ENCODE measurements at regions not wholly inside any gene's neighbourhood (a gene's known extent, or its start where the extent isn't known, plus 50 kb on each side); places are given as distances from the start of the nearest gene placed in this dataset.

DNA sequence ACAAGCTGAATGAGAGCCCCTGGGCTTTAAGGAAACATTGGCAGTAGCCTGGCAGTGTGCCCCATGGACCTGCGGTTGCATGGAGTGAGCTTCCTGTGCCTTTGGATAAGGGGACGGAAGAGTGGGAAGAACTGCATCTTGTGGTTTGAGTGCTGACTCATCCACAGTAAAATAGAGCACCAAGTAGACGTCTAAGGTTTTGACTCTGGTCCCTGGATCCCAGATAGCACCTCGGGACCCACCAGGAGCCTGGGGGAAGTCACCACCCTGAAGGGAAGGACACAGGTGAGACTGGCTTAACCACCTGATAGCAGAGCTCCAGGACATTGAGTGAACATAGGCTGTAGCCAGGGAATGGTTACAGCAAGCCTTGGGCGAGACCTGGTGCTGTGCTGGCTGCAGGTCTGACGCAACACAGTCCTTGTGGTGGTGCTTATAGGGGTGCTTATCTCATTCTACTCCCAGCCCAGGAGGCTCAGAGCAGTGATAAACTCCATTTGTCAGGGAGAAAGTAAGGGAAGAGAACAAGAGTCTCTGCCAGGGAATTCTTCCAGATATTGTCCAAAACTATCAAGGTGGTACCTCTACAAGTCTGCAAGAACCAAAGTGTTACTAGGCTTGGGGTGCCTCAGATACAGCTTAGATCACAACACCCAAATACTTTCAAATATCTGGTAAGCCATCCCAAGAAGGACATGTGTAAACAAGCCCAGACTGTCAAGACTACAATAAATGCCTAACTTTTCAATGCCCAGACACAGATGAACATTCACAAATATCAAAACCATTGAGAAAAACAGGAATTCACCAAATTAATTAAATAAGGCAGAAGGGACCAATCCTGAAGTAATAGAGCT, 123.6 kb upstream of the TET2 start:
- Histone ChIP-seq H3K27me3 (ENCODE audit: insufficient read depth) (no peaks in the 10 kb centered on the region), H3K36me3 (ENCODE audit: insufficient read depth) (no peaks in the 10 kb centered on the region), H3K79me2 (replicated peaks; ENCODE audit: insufficient read depth) (no peaks in the 10 kb centered on the region), H3K9me2 (ENCODE audit: insufficient read depth) (0 out of 2 replicates have a peak, but pooled peaks cover 7% of the 10 kb centered on the region), H4K20me1 (replicated peaks; ENCODE audit: insufficient read depth) (no peaks in the 10 kb centered on the region), H3K4me3 (no peak overlapping the region), H3F3A (replicated peaks; ENCODE audit: low read depth) (no peaks in the 10 kb centered on the region), H3K4me2 (no peak overlapping the region), H3K4me1 (ENCODE audit: insufficient read depth) (no peaks in the 10 kb centered on the region), H3K27ac (ENCODE audit: low read depth) (no peak overlapping the region), H2AFZ (no peak overlapping the region)
- H3K9me3 Mint-ChIP-seq: peaks cover 5% of the 10 kb centered on the region; the same call in 2 of the 3 replicates
- no peaks in the 10 kb centered on the region for H3K4me1 Mint-ChIP-seq
- TF ChIP-seq EZH2phosphoT487 (IDR thresholded peaks at IDR 0.05; ENCODE audit: unreplicated experiment): no peak
- no peak for TF ChIP-seq ZNF331 (CRISPR knock-in tag; IDR thresholded peaks at IDR 0.05; ENCODE audit: low read depth)
- TF ChIP-seq, protein P1, sequence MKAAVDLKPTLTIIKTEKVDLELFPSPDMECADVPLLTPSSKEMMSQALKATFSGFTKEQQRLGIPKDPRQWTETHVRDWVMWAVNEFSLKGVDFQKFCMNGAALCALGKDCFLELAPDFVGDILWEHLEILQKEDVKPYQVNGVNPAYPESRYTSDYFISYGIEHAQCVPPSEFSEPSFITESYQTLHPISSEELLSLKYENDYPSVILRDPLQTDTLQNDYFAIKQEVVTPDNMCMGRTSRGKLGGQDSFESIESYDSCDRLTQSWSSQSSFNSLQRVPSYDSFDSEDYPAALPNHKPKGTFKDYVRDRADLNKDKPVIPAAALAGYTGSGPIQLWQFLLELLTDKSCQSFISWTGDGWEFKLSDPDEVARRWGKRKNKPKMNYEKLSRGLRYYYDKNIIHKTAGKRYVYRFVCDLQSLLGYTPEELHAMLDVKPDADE (IDR thresholded peaks at IDR 0.05): no peak
- no peak for TF ChIP-seq POLR2AphosphoS5 (IDR thresholded peaks at IDR 0.05; ENCODE audit: low read depth)
- no peak for TF ChIP-seq JUNB (IDR thresholded peaks at IDR 0.05; ENCODE audit: unreplicated experiment)
- TF ChIP-seq ZNF114 (CRISPR knock-in tag; IDR thresholded peaks at IDR 0.05): no peak
- TF ChIP-seq, protein P2, sequence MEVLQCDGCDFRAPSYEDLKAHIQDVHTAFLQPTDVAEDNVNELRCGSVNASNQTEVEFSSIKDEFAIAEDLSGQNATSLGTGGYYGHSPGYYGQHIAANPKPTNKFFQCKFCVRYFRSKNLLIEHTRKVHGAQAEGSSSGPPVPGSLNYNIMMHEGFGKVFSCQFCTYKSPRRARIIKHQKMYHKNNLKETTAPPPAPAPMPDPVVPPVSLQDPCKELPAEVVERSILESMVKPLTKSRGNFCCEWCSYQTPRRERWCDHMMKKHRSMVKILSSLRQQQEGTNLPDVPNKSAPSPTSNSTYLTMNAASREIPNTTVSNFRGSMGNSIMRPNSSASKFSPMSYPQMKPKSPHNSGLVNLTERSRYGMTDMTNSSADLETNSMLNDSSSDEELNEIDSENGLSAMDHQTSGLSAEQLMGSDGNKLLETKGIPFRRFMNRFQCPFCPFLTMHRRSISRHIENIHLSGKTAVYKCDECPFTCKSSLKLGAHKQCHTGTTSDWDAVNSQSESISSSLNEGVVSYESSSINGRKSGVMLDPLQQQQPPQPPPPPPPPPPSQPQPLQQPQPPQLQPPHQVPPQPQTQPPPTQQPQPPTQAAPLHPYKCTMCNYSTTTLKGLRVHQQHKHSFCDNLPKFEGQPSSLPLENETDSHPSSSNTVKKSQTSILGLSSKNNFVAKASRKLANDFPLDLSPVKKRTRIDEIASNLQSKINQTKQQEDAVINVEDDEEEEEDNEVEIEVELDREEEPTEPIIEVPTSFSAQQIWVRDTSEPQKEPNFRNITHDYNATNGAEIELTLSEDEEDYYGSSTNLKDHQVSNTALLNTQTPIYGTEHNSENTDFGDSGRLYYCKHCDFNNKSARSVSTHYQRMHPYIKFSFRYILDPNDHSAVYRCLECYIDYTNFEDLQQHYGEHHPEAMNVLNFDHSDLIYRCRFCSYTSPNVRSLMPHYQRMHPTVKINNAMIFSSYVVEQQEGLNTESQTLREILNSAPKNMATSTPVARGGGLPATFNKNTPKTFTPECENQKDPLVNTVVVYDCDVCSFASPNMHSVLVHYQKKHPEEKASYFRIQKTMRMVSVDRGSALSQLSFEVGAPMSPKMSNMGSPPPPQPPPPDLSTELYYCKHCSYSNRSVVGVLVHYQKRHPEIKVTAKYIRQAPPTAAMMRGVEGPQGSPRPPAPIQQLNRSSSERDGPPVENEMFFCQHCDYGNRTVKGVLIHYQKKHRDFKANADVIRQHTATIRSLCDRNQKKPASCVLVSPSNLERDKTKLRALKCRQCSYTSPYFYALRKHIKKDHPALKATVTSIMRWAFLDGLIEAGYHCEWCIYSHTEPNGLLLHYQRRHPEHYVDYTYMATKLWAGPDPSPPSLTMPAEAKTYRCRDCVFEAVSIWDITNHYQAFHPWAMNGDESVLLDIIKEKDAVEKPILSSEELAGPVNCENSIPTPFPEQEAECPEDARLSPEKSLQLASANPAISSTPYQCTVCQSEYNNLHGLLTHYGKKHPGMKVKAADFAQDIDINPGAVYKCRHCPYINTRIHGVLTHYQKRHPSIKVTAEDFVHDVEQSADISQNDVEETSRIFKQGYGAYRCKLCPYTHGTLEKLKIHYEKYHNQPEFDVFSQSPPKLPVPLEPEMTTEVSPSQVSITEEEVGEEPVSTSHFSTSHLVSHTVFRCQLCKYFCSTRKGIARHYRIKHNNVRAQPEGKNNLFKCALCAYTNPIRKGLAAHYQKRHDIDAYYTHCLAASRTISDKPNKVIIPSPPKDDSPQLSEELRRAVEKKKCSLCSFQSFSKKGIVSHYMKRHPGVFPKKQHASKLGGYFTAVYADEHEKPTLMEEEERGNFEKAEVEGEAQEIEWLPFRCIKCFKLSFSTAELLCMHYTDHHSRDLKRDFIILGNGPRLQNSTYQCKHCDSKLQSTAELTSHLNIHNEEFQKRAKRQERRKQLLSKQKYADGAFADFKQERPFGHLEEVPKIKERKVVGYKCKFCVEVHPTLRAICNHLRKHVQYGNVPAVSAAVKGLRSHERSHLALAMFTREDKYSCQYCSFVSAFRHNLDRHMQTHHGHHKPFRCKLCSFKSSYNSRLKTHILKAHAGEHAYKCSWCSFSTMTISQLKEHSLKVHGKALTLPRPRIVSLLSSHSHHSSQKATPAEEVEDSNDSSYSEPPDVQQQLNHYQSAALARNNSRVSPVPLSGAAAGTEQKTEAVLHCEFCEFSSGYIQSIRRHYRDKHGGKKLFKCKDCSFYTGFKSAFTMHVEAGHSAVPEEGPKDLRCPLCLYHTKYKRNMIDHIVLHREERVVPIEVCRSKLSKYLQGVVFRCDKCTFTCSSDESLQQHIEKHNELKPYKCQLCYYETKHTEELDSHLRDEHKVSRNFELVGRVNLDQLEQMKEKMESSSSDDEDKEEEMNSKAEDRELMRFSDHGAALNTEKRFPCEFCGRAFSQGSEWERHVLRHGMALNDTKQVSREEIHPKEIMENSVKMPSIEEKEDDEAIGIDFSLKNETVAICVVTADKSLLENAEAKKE (CRISPR knock-in tag; IDR thresholded peaks at IDR 0.05): no peak
- TF ChIP-seq, protein P3, sequence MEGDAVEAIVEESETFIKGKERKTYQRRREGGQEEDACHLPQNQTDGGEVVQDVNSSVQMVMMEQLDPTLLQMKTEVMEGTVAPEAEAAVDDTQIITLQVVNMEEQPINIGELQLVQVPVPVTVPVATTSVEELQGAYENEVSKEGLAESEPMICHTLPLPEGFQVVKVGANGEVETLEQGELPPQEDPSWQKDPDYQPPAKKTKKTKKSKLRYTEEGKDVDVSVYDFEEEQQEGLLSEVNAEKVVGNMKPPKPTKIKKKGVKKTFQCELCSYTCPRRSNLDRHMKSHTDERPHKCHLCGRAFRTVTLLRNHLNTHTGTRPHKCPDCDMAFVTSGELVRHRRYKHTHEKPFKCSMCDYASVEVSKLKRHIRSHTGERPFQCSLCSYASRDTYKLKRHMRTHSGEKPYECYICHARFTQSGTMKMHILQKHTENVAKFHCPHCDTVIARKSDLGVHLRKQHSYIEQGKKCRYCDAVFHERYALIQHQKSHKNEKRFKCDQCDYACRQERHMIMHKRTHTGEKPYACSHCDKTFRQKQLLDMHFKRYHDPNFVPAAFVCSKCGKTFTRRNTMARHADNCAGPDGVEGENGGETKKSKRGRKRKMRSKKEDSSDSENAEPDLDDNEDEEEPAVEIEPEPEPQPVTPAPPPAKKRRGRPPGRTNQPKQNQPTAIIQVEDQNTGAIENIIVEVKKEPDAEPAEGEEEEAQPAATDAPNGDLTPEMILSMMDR (conservative IDR thresholded peaks at IDR 0.05; ENCODE audit: low read depth in 2 of 2): no peak
- TF ChIP-seq, protein P4, sequence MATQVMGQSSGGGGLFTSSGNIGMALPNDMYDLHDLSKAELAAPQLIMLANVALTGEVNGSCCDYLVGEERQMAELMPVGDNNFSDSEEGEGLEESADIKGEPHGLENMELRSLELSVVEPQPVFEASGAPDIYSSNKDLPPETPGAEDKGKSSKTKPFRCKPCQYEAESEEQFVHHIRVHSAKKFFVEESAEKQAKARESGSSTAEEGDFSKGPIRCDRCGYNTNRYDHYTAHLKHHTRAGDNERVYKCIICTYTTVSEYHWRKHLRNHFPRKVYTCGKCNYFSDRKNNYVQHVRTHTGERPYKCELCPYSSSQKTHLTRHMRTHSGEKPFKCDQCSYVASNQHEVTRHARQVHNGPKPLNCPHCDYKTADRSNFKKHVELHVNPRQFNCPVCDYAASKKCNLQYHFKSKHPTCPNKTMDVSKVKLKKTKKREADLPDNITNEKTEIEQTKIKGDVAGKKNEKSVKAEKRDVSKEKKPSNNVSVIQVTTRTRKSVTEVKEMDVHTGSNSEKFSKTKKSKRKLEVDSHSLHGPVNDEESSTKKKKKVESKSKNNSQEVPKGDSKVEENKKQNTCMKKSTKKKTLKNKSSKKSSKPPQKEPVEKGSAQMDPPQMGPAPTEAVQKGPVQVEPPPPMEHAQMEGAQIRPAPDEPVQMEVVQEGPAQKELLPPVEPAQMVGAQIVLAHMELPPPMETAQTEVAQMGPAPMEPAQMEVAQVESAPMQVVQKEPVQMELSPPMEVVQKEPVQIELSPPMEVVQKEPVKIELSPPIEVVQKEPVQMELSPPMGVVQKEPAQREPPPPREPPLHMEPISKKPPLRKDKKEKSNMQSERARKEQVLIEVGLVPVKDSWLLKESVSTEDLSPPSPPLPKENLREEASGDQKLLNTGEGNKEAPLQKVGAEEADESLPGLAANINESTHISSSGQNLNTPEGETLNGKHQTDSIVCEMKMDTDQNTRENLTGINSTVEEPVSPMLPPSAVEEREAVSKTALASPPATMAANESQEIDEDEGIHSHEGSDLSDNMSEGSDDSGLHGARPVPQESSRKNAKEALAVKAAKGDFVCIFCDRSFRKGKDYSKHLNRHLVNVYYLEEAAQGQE (IDR thresholded peaks at IDR 0.05; ENCODE audit: unreplicated experiment): no peak
- TF ChIP-seq NANOG (IDR thresholded peaks at IDR 0.05; ENCODE audit: borderline replicate concordance): no peak
- ATAC-seq (no peak), DNase-seq (ENCODE audit: low spot score) (no peak)
- H3K27me3 Mint-ChIP-seq (ENCODE audit: insufficient read depth, low read depth, poor library complexity): peaks cover 5% of the 10 kb centered on the region
- H3K4me3 Mint-ChIP-seq: no peak overlapping the region
- no peaks in the 10 kb centered on the region for H3K36me3 Mint-ChIP-seq (ENCODE audit: low read depth)
- H3K27ac Mint-ChIP-seq: no peak overlapping the region
